ENCODE measurements at regions not wholly inside any gene's neighbourhood (a gene's known extent, or its start where the extent isn't known, plus 50 kb on each side); places are given as distances from the start of the nearest gene placed in this dataset.

GRCh38 chr21:17979763-17980162, 160.6 kb upstream of the C21orf91 start:
- TF ChIP-seq EP300 (IDR thresholded peaks at IDR 0.05) (no peak), POLR2A (IDR thresholded peaks at IDR 0.05) (no peak)
